ENCODE measurements at regions not wholly inside any gene's neighbourhood (a gene's known extent, or its start where the extent isn't known, plus 50 kb on each side); places are given as distances from the start of the nearest gene placed in this dataset.

DNA sequence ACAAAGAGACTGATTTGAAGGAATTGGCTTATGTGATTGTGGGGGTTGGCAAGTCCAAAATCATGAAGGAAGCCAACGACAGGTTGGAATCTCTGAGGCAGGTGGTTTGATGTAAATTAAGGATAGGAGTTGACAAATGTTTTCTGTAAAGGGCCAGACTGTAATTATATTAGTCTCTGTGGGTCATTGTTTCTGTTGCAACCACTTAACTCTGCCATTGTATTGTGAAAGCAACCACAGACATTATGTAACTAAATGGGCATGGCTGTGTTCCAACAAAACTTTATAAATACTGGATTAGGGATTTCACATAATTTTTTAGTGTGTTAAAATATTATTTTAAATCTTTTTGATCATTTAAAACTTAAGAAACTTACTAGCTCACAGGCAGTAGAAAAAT, 199.2 kb upstream of the MYLIP start:
- TF ChIP-seq, protein P1, sequence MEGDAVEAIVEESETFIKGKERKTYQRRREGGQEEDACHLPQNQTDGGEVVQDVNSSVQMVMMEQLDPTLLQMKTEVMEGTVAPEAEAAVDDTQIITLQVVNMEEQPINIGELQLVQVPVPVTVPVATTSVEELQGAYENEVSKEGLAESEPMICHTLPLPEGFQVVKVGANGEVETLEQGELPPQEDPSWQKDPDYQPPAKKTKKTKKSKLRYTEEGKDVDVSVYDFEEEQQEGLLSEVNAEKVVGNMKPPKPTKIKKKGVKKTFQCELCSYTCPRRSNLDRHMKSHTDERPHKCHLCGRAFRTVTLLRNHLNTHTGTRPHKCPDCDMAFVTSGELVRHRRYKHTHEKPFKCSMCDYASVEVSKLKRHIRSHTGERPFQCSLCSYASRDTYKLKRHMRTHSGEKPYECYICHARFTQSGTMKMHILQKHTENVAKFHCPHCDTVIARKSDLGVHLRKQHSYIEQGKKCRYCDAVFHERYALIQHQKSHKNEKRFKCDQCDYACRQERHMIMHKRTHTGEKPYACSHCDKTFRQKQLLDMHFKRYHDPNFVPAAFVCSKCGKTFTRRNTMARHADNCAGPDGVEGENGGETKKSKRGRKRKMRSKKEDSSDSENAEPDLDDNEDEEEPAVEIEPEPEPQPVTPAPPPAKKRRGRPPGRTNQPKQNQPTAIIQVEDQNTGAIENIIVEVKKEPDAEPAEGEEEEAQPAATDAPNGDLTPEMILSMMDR (IDR thresholded peaks at IDR 0.05): no peak
- TF ChIP-seq POLR2AphosphoS5 (IDR thresholded peaks at IDR 0.05) (no peak), POLR2A (IDR thresholded peaks at IDR 0.05) (no peak), EP300 (IDR thresholded peaks at IDR 0.05) (no peak)

Data from stomach (tissue), 4 donors.